ENCODE measurements at regions not wholly inside any gene's neighbourhood (a gene's known extent, or its start where the extent isn't known, plus 50 kb on each side); places are given as distances from the start of the nearest gene placed in this dataset.
"Not testable (repeated sequence)": the region's sequence is repeated elsewhere in the genome, so short reads cannot be mapped to it uniquely, and the experiment has no call there.

DNA sequence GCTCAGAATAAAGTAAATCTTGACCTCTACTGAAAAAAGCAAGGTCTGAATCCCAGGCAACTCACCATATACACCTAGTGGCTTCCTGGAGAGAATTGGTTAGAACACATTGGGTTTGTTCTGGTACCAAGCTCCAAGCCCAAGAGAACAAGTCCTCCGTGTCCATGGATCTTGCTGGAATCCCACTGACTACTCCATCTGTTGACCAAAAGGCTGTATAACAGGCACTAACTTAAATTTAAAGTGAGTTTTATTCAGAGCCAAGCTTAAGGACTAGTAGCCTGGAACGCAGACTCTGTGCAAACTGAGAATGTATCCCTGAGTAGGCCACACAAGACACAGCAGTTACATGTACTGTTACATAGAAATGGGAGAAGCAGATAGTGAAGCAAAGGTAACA lies 342.1 kb upstream of the LRRC3B start:
- DNase-seq (ENCODE audit: low spot score), result no peak

- DNase-seq (ENCODE audit: low spot score), result no peak
Observed at GRCh38 chr3:26281284-26281985, 341.1 kb upstream of the LRRC3B start.

DNA sequence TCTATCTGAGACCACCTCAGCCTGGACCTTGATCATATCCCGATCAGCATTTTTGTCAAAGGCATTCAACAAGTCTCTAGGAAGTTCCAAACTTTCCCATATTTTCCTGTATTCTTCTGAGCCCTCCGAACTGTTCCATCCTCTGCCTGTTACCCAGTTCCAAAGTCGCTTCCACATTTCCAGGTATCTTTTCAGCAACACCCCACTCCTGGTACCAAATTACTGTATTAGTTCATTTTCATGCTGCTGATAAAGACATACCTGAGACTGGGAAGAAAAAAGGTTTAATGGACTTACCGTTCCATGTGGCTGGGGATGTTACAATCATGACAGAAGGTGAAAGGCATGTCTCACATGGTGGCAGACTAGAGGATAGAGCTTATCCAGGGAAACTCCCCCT lies 338.1 kb upstream of the LRRC3B start:
- DNase-seq (ENCODE audit: low spot score), result not testable (repeated sequence)

DNA sequence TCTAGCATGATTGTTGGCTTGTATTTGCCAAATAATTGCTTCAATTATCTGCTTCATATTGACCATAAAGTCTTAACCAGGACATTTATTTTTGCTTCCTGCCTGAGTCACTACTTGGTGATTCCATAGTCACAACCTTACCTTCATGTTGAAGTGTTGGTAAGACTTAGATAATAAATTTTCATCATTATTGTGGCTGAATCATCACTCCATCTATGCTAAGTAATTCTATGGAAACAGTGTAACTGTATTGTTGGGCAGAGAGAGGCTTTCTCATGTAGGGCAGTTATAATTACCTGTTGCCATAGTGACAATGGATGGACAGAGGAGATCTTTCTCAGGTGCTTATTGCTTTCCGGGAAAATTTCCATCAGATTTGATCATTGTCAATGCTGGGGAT lies 330.7 kb upstream of the LRRC3B start:
- no peak for DNase-seq (ENCODE audit: low spot score)

GRCh38 chr3:26292780-26293179 lies 329.8 kb upstream of the LRRC3B start:
- no peak for DNase-seq (ENCODE audit: low spot score)

DNA sequence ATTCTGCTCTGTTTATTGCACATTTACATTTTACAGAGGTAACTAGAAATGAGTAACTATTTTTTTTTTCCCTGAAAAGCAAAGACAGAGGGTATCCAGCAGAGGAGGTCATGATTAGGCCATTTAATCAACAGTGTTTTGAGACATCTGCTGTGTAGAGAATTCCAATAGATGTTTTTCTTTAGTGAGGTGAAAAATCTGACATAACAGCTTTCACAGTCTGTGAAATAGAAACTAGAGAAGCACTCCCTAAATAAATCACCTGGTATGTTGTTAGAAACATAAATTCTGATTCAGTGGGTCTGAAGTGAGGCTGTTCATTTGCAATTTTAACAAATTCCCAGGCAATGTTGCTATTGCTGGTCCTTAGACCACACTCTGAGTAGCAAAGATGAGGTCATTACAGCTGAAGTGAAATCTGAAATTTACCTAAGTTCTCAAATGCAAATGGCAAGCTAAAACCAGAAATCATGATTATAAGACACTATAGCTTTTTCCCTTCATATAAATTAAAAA lies 329.2 kb upstream of the LRRC3B start:
- DNase-seq (ENCODE audit: low spot score), result no peak

DNA sequence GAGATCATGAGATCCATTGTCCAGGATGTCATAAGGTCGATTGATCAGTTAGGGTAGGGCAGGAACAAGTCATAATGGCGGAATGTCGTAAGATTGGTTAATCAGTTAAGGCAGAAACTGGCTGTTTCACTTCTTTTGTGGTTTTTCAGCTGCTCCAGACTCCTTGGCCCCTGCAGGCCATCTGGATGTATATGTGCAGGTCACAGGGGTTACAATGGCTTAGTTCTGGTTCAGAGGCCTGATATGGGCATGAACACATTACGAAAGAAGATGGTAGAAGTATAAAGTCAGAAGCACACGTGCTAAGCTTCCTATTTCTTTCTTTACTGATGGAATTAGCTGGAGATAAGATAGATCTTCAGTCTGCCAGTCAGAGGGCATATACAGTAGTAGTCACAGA lies 315.4 kb upstream of the LRRC3B start:
- DNase-seq (ENCODE audit: low spot score), result no peak

DNA sequence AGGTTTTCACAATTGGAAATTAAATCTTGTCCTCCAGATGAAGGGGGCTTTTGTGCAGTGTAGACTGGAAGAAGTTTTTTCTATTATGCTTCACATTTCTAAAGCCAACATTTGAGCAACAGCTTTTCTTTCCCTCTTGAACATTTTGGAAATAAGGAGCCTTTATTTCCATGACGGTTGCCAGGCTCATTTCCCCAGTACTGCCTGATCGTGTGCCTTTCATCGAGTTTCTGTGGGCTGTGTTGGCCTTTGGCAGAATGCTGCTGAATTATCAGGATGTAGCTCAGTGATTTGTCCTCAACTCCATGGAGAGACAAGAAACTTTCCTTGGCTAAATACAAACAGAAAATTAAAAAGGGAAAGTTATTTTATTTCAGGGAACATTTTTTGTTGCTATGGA lies 314.8 kb upstream of the LRRC3B start:
- DNase-seq (ENCODE audit: low spot score), result no peak

GRCh38 chr3:26308454-26308853 lies 314.1 kb upstream of the LRRC3B start:
- DNase-seq (ENCODE audit: low spot score), result no peak

DNA sequence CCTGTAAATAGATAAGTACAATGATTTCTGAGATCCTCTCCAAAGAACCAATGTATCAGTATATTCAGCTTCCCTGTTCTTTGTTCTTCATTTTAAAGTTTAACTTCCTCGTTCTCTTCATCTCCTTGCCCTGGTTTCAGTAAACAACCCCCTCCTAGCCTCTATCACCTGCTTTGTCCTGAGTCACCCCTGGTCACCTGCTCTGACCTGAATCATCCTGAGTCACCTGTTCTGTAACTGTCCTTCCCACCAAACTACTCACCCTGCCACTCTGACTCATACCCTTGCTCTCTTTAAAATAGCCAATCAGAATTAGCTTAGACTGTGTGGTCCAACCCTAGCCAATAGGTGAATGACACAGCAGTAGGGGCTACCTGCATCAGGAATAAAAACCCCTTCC lies 313.0 kb upstream of the LRRC3B start:
- not testable (repeated sequence) for DNase-seq (ENCODE audit: low spot score)

DNA sequence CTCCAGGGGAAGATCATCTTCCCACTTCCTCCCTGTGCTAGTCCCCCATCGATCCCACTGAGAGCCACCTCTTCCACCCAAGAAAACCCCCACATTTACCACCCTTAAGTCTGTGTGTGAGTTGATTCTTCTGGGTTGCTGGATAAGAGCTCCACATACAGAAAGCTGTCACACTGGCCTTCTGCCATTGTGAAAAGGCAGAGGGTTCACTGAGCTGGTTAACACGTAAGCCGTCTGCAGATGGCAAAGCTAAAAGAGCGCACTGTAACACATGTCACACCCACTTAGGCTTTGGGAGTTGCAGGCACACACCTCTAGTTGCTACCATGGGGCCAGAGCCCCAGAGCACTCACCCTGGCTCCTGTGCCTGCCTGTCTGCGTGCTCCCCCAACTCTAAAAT lies 309.8 kb upstream of the LRRC3B start:
- DNase-seq (ENCODE audit: low spot score), result no peak

DNA sequence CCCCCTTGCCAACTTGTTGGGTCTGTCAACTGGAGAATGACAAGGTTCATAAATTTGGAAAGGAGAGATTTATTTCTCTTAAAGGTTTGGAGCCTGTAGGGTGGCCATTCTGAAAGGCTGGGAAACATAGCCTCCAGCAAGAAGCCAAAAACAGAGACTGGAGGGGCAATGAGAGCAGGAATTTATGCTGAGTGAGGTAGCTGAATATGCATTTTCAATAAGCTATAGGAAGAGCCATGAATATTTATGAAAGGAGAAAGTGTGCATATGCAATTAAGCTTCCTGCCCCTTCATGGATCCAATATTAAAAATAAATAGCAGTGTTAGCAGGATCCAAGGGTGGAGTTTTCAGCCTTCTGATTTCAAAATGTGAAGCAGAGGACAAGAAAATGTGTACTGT lies 306.1 kb upstream of the LRRC3B start:
- no peak for DNase-seq (ENCODE audit: low spot score)

GRCh38 chr3:26323741-26324140 lies 298.8 kb upstream of the LRRC3B start:
- not testable (repeated sequence) for DNase-seq (ENCODE audit: low spot score)

GRCh38 chr3:26340001-26340400 lies 282.6 kb upstream of the LRRC3B start:
- DNase-seq (ENCODE audit: low spot score), result no peak

DNA sequence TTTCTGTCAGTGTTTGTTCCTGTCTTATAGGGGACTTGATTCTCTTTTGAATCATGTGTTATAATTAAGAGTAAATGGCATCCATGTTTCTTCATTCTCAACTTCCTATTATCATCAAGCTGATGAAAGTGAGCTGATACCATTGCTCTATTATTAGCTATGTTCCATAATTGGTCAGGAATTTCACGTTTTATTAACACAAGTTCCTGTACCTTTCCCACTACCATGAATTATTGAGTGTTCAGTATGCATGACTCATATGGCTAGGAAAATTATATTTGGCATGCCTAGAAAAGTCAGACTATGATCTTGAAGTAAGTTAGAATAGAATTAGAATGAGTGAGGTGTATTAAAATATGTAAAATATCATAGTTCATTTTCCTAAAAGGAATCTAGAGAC lies 278.9 kb upstream of the LRRC3B start:
- no peak for DNase-seq (ENCODE audit: low spot score)

GRCh38 chr3:26345613-26346012 lies 277.0 kb upstream of the LRRC3B start:
- no peak for DNase-seq (ENCODE audit: low spot score)

DNA sequence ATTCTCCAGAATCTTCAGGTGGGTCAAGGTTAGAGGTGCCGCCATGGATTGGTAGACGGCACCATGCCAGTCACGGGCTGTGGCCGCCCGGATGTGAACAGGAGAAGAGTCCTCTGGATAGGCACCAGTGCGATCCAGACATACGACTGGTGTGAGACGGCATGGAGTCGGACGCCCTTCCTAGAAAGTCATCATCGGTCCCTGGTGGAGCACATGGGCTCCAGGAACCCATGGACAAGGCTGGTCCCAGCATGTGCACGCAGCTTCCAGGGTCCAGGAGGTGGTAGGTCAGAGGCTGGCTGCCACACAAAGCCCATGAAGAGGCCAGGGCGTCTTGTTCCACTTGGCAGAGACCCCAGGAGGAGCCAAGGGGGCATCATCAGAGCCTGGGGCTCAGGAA lies 276.1 kb upstream of the LRRC3B start:
- no peak for DNase-seq (ENCODE audit: low spot score)

DNA sequence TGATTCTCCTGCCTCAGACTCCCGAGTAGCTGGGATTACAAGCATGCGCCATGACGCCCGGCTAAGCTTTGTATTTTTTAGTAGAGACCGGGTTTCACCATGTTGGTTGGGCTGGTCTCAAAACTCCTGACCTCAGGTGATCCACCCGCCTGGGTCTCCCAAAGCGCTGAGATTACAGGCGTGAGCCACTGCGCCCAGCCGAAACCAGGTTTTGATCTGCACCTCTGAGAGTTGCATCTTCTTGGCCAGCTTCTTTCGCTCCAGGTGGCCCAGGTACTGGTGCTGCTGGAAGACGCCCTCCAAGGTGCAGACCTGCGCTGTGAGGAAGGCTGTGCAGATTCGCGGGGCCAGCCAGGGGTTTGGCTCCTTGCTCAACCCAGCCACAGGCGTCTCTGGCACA lies 275.4 kb upstream of the LRRC3B start:
- no peak for DNase-seq (ENCODE audit: low spot score)

GRCh38 chr3:26350853-26351252 lies 271.7 kb upstream of the LRRC3B start:
- no peak for DNase-seq (ENCODE audit: low spot score)

- no peak for DNase-seq (ENCODE audit: low spot score)
Observed at GRCh38 chr3:26353097-26353496, 269.5 kb upstream of the LRRC3B start.

GRCh38 chr3:26358405-26358804 lies 264.2 kb upstream of the LRRC3B start:
- no peak for DNase-seq (ENCODE audit: low spot score)

- no peak for DNase-seq (ENCODE audit: low spot score)
Observed at GRCh38 chr3:26365706-26366105, 256.9 kb upstream of the LRRC3B start.

- no peak for DNase-seq (ENCODE audit: low spot score)
Observed at GRCh38 chr3:26368312-26368711, 254.3 kb upstream of the LRRC3B start.

GRCh38 chr3:26369133-26369532 lies 253.4 kb upstream of the LRRC3B start:
- DNase-seq (ENCODE audit: low spot score), result no peak
